ENCODE measurements at regions not wholly inside any gene's neighbourhood (a gene's known extent, or its start where the extent isn't known, plus 50 kb on each side); places are given as distances from the start of the nearest gene placed in this dataset.
"Not testable (repeated sequence)": the region's sequence is repeated elsewhere in the genome, so short reads cannot be mapped to it uniquely, and the experiment has no call there.

- H3K27ac ChIP-seq (ENCODE audit: low read depth in 1 of 3, low read length in 2 of 3): no peak overlapping the region
- no peak for FAIRE-seq
Measured at GRCh38 chr21:28167366-28167765, 825.3 kb downstream of the LTN1 start.

GRCh38 chr21:28164519-28164918, 828.2 kb downstream of the LTN1 start:
- WGBS, 3 donors: 88 to 90% (median 89%) methylated on average over 9 of the region's 9 CpGs
- not testable (repeated sequence) for H3K36me3 ChIP-seq (ENCODE audit: control insufficient read depth in 3 of 3, insufficient read depth in 2 of 3, low read depth in 1 of 3, low read length in 3 of 3); H3K27me3 ChIP-seq (ENCODE audit: control insufficient read depth in 3 of 3, insufficient read depth in 3 of 3, low read length in 3 of 3); H3K4me1 ChIP-seq (ENCODE audit: control insufficient read depth in 3 of 3, insufficient read depth in 2 of 3, low read depth in 1 of 3, low read length in 2 of 3); DNase-seq; FAIRE-seq; H3K27ac ChIP-seq (ENCODE audit: low read depth in 1 of 3, low read length in 2 of 3); H3K9me3 ChIP-seq (ENCODE audit: control insufficient read depth in 2 of 2, insufficient read depth in 1 of 2, low read depth in 1 of 2, low read length in 1 of 2); H3K4me3 ChIP-seq (ENCODE audit: low read depth in 1 of 3, low read length in 3 of 3)

More at GRCh38 chr21:28167366-28167765, 825.3 kb downstream of the LTN1 start:
- Histone ChIP-seq H3K27me3 (ENCODE audit: control insufficient read depth in 3 of 3, insufficient read depth in 3 of 3, low read length in 3 of 3) (no peaks in the 10 kb centered on the region), H3K4me3 (ENCODE audit: low read depth in 1 of 3, low read length in 3 of 3) (no peak overlapping the region), H3K9me3 (ENCODE audit: control insufficient read depth in 2 of 2, insufficient read depth in 1 of 2, low read depth in 1 of 2, low read length in 1 of 2) (no peaks in the 10 kb centered on the region), H3K4me1 (ENCODE audit: control insufficient read depth in 3 of 3, insufficient read depth in 2 of 3, low read depth in 1 of 3, low read length in 2 of 3) (no peaks in the 10 kb centered on the region), H3K36me3 (ENCODE audit: control insufficient read depth in 3 of 3, insufficient read depth in 2 of 3, low read depth in 1 of 3, low read length in 3 of 3) (no peaks in the 10 kb centered on the region)
- DNase-seq: no peak

GRCh38 chr21:28162052-28162451, 830.6 kb downstream of the LTN1 start:
- H3K9me3 ChIP-seq (ENCODE audit: control insufficient read depth in 2 of 2, insufficient read depth in 1 of 2, low read depth in 1 of 2, low read length in 1 of 2); H3K36me3 ChIP-seq (ENCODE audit: control insufficient read depth in 3 of 3, insufficient read depth in 2 of 3, low read depth in 1 of 3, low read length in 3 of 3); FAIRE-seq; H3K4me3 ChIP-seq (ENCODE audit: low read depth in 1 of 3, low read length in 3 of 3); DNase-seq; H3K27ac ChIP-seq (ENCODE audit: low read depth in 1 of 3, low read length in 2 of 3); H3K4me1 ChIP-seq (ENCODE audit: control insufficient read depth in 3 of 3, insufficient read depth in 2 of 3, low read depth in 1 of 3, low read length in 2 of 3); H3K27me3 ChIP-seq (ENCODE audit: control insufficient read depth in 3 of 3, insufficient read depth in 3 of 3, low read length in 3 of 3): not testable (repeated sequence)
- 92% methylated on average over 13 to 15 of the region's 15 CpGs for WGBS, 3 donors

- Histone ChIP-seq H3K4me3 (ENCODE audit: low read depth in 1 of 3, low read length in 3 of 3) (no peak overlapping the region), H3K27ac (ENCODE audit: low read depth in 1 of 3, low read length in 2 of 3) (no peak overlapping the region), H3K36me3 (ENCODE audit: control insufficient read depth in 3 of 3, insufficient read depth in 2 of 3, low read depth in 1 of 3, low read length in 3 of 3) (no peaks in the 10 kb centered on the region), H3K9me3 (ENCODE audit: control insufficient read depth in 2 of 2, insufficient read depth in 1 of 2, low read depth in 1 of 2, low read length in 1 of 2) (no peaks in the 10 kb centered on the region), H3K27me3 (ENCODE audit: control insufficient read depth in 3 of 3, insufficient read depth in 3 of 3, low read length in 3 of 3) (no peaks in the 10 kb centered on the region), H3K4me1 (ENCODE audit: control insufficient read depth in 3 of 3, insufficient read depth in 2 of 3, low read depth in 1 of 3, low read length in 2 of 3) (no peaks in the 10 kb centered on the region)
- DNase-seq: no peak
- WGBS, 3 donors: 70 to 85% (median 79%) methylated on average over 3 of the region's 3 CpGs
- no peak for FAIRE-seq
Measured at GRCh38 chr21:28160378-28160777, 832.3 kb downstream of the LTN1 start.

GRCh38 chr21:28159396-28159795, 833.3 kb downstream of the LTN1 start:
- H3K27me3 ChIP-seq (ENCODE audit: control insufficient read depth in 3 of 3, insufficient read depth in 3 of 3, low read length in 3 of 3): no peaks in the 10 kb centered on the region
- no peak overlapping the region for H3K27ac ChIP-seq (ENCODE audit: low read depth in 1 of 3, low read length in 2 of 3)
- DNase-seq (no peak), FAIRE-seq (no peak)
- no peak overlapping the region for H3K4me3 ChIP-seq (ENCODE audit: low read depth in 1 of 3, low read length in 3 of 3)
- H3K4me1 ChIP-seq (ENCODE audit: control insufficient read depth in 3 of 3, insufficient read depth in 2 of 3, low read depth in 1 of 3, low read length in 2 of 3): no peaks in the 10 kb centered on the region
- H3K9me3 ChIP-seq (ENCODE audit: control insufficient read depth in 2 of 2, insufficient read depth in 1 of 2, low read depth in 1 of 2, low read length in 1 of 2): no peaks in the 10 kb centered on the region
- H3K36me3 ChIP-seq (ENCODE audit: control insufficient read depth in 3 of 3, insufficient read depth in 2 of 3, low read depth in 1 of 3, low read length in 3 of 3): no peaks in the 10 kb centered on the region
- 48 to 68% (median 65%) methylated on average over 3 of the region's 3 CpGs for WGBS, 3 donors

- 87 to 88% (median 88%) methylated on average over 6 of the region's 6 CpGs for WGBS, 3 donors
- FAIRE-seq: no peak
- no peak overlapping the region for H3K27ac ChIP-seq (ENCODE audit: low read depth in 1 of 3, low read length in 2 of 3)
Measured at GRCh38 chr21:28156590-28156989, 836.1 kb downstream of the LTN1 start.

GRCh38 chr21:28154121-28154520, 838.6 kb downstream of the LTN1 start:
- 62 to 78% (median 71%) methylated on average over 4 of the region's 4 CpGs for WGBS, 3 donors
- Histone ChIP-seq H3K27ac (ENCODE audit: low read depth in 1 of 3, low read length in 2 of 3) (no peak overlapping the region), H3K27me3 (ENCODE audit: control insufficient read depth in 3 of 3, insufficient read depth in 3 of 3, low read length in 3 of 3) (no peaks in the 10 kb centered on the region), H3K9me3 (ENCODE audit: control insufficient read depth in 2 of 2, insufficient read depth in 1 of 2, low read depth in 1 of 2, low read length in 1 of 2) (no peaks in the 10 kb centered on the region), H3K36me3 (ENCODE audit: control insufficient read depth in 3 of 3, insufficient read depth in 2 of 3, low read depth in 1 of 3, low read length in 3 of 3) (no peaks in the 10 kb centered on the region), H3K4me3 (ENCODE audit: low read depth in 1 of 3, low read length in 3 of 3) (no peak overlapping the region), H3K4me1 (ENCODE audit: control insufficient read depth in 3 of 3, insufficient read depth in 2 of 3, low read depth in 1 of 3, low read length in 2 of 3) (peaks cover 0 to 3% (median 0%) of the 10 kb centered on the region in 3 donors)
- FAIRE-seq: no peak
- DNase-seq: no peak

More at GRCh38 chr21:28156590-28156989, 836.1 kb downstream of the LTN1 start:
- no peaks in the 10 kb centered on the region for H3K27me3 ChIP-seq (ENCODE audit: control insufficient read depth in 3 of 3, insufficient read depth in 3 of 3, low read length in 3 of 3)
- H3K4me3 ChIP-seq (ENCODE audit: low read depth in 1 of 3, low read length in 3 of 3): no peak overlapping the region
- H3K36me3 ChIP-seq (ENCODE audit: control insufficient read depth in 3 of 3, insufficient read depth in 2 of 3, low read depth in 1 of 3, low read length in 3 of 3): no peaks in the 10 kb centered on the region
- no peaks in the 10 kb centered on the region for H3K9me3 ChIP-seq (ENCODE audit: control insufficient read depth in 2 of 2, insufficient read depth in 1 of 2, low read depth in 1 of 2, low read length in 1 of 2)
- no peak for DNase-seq
- H3K4me1 ChIP-seq (ENCODE audit: control insufficient read depth in 3 of 3, insufficient read depth in 2 of 3, low read depth in 1 of 3, low read length in 2 of 3): no peaks in the 10 kb centered on the region

- Histone ChIP-seq H3K27me3 (ENCODE audit: control insufficient read depth in 3 of 3, insufficient read depth in 3 of 3, low read length in 3 of 3) (no peaks in the 10 kb centered on the region), H3K27ac (ENCODE audit: low read depth in 1 of 3, low read length in 2 of 3) (no peak overlapping the region), H3K4me1 (ENCODE audit: control insufficient read depth in 3 of 3, insufficient read depth in 2 of 3, low read depth in 1 of 3, low read length in 2 of 3) (peaks cover 0 to 3% (median 0%) of the 10 kb centered on the region in 3 donors), H3K36me3 (ENCODE audit: control insufficient read depth in 3 of 3, insufficient read depth in 2 of 3, low read depth in 1 of 3, low read length in 3 of 3) (no peaks in the 10 kb centered on the region), H3K4me3 (ENCODE audit: low read depth in 1 of 3, low read length in 3 of 3) (no peak overlapping the region), H3K9me3 (ENCODE audit: control insufficient read depth in 2 of 2, insufficient read depth in 1 of 2, low read depth in 1 of 2, low read length in 1 of 2) (no peaks in the 10 kb centered on the region)
- WGBS, 3 donors: 68 to 98% (median 71%) methylated on average over 1 of the region's 1 CpG
- DNase-seq (no peak), FAIRE-seq (no peak)
Measured at GRCh38 chr21:28152732-28153131, 839.9 kb downstream of the LTN1 start.

- Histone ChIP-seq H3K4me3 (ENCODE audit: low read depth in 1 of 3, low read length in 3 of 3) (no peak overlapping the region), H3K27ac (ENCODE audit: low read depth in 1 of 3, low read length in 2 of 3) (no peak overlapping the region), H3K9me3 (ENCODE audit: control insufficient read depth in 2 of 2, insufficient read depth in 1 of 2, low read depth in 1 of 2, low read length in 1 of 2) (no peaks in the 10 kb centered on the region), H3K27me3 (ENCODE audit: control insufficient read depth in 3 of 3, insufficient read depth in 3 of 3, low read length in 3 of 3) (no peaks in the 10 kb centered on the region), H3K4me1 (ENCODE audit: control insufficient read depth in 3 of 3, insufficient read depth in 2 of 3, low read depth in 1 of 3, low read length in 2 of 3) (peaks cover 0 to 3% (median 0%) of the 10 kb centered on the region in 3 donors), H3K36me3 (ENCODE audit: control insufficient read depth in 3 of 3, insufficient read depth in 2 of 3, low read depth in 1 of 3, low read length in 3 of 3) (no peaks in the 10 kb centered on the region)
- FAIRE-seq (no peak), DNase-seq (no peak)
- 72 to 84% (median 75%) methylated on average over 2 of the region's 2 CpGs for WGBS, 3 donors
Measured at GRCh38 chr21:28151758-28152157, 840.9 kb downstream of the LTN1 start.
